ENCODE measurements at regions not wholly inside any gene's neighbourhood (a gene's known extent, or its start where the extent isn't known, plus 50 kb on each side); places are given as distances from the start of the nearest gene placed in this dataset.

- no peak for DNase-seq
Measured at GRCh38 chr5:156261275-156261939, 65.6 kb upstream of the SGCD start.

- DNase-seq = no peak
Measured at GRCh38 chr5:156271569-156271968, 55.4 kb upstream of the SGCD start.

- no peak for DNase-seq
Measured at GRCh38 chr5:156272139-156272538, 54.8 kb upstream of the SGCD start.

- DNase-seq = no peak
Measured at GRCh38 chr5:156273325-156273724, 53.6 kb upstream of the SGCD start.

- DNase-seq = no peak
Measured at GRCh38 chr5:156274453-156274852, 52.5 kb upstream of the SGCD start.
